ENCODE measurements at regions not wholly inside any gene's neighbourhood (a gene's known extent, or its start where the extent isn't known, plus 50 kb on each side); places are given as distances from the start of the nearest gene placed in this dataset.
"Not testable (repeated sequence)": the region's sequence is repeated elsewhere in the genome, so short reads cannot be mapped to it uniquely, and the experiment has no call there.

DNA sequence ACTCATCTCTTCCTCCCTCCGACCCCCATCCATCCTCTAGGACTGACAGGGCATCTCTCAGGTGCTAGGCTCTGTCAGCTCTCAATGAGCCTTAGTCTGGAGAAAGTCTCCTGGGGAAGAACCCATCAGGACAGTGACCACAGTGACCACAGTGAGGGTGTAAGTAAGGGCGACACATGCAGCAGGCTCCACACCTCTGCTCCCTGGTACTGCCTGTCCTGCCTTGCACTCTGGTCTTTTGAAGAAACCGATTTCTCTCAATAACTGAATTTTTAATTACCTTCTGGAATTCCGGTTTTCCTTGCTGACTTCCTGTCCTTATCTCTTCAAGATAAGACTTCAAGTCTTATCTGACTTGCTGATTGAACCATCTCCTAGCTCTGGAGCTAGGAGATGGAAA is 190.2 kb downstream of the ACTR3B start:
- Histone ChIP-seq H3K27ac (ENCODE audit: low read depth, low read length) (no peak overlapping the region), H3K4me1 (ENCODE audit: control insufficient read depth, insufficient read depth, low read length) (no peaks in the 10 kb centered on the region), H3K4me3 (ENCODE audit: low read depth, low read length) (no peak overlapping the region), H3K36me3 (ENCODE audit: control insufficient read depth, insufficient read depth, low read length) (no peaks in the 10 kb centered on the region), H3K27me3 (ENCODE audit: control insufficient read depth, insufficient read depth, low read length) (no peaks in the 10 kb centered on the region), H3K9me3 (ENCODE audit: control insufficient read depth, insufficient read depth, low read depth, low read length) (peaks cover 6% of the 10 kb centered on the region; the same call in 1 of the 2 replicates), H3K9ac (ENCODE audit: low read length) (no peak overlapping the region)

DNA sequence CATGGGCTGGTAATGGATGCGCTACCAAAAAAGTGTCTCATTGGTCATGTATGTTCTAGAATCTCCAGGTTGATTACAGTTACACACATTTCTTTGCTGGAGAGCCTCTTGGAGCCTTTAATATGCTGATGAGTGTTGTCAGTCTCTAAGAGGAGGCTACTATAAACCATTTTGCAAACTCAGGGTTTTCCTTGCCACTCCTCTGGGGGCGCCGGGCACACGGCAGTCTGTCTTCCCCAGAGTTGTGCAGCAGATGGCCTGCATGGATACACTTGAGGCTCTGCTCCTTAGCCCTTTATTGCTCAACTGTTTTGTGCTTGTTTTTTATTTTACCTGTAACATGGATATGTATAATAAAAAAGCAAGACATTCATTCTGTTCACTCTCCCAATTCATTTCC is 196.5 kb downstream of the ACTR3B start:
- no peaks in the 10 kb centered on the region for H3K36me3 ChIP-seq (ENCODE audit: control insufficient read depth, insufficient read depth, low read length)
- H3K9me3 ChIP-seq (ENCODE audit: control insufficient read depth, insufficient read depth, low read depth, low read length) = peaks cover 10% of the 10 kb centered on the region
- H3K9ac ChIP-seq (ENCODE audit: low read length) = no peak overlapping the region
- no peak overlapping the region for H3K4me3 ChIP-seq (ENCODE audit: low read depth, low read length)
- no peaks in the 10 kb centered on the region for H3K27me3 ChIP-seq (ENCODE audit: control insufficient read depth, insufficient read depth, low read length)
- H3K27ac ChIP-seq (ENCODE audit: low read depth, low read length) = no peak overlapping the region
- no peaks in the 10 kb centered on the region; the same call in 1 of the 2 replicates for H3K4me1 ChIP-seq (ENCODE audit: control insufficient read depth, insufficient read depth, low read length)

DNA sequence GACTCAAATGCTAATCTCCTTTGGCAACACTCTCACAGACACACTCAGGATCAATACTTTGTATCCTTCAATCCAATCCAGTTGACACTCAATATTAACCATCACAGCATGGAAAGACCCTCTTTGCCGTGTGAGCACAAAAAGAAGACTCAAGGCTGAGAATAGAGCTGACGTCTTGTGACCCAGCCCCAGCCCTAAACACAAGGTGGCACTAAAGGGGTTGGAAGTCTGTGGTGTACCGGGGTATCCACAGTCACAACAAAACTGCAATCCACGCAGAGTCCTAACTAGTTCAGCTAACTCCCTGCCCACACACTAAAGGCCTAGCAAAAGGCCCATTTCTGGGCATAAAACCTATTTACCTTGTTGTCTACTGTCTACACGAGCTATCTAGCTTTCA is 200.1 kb downstream of the ACTR3B start:
- no peak overlapping the region for H3K4me3 ChIP-seq (ENCODE audit: low read depth, low read length)
- no peak overlapping the region for H3K27ac ChIP-seq (ENCODE audit: low read depth, low read length)
- H3K9me3 ChIP-seq (ENCODE audit: control insufficient read depth, insufficient read depth, low read depth, low read length) = peaks cover 18% of the 10 kb centered on the region; the same call in 1 of the 2 replicates
- no peak overlapping the region for H3K9ac ChIP-seq (ENCODE audit: low read length)
- H3K27me3 ChIP-seq (ENCODE audit: control insufficient read depth, insufficient read depth, low read length) = no peaks in the 10 kb centered on the region
- H3K4me1 ChIP-seq (ENCODE audit: control insufficient read depth, insufficient read depth, low read length) = no peaks in the 10 kb centered on the region; the same call in 1 of the 2 replicates
- no peaks in the 10 kb centered on the region for H3K36me3 ChIP-seq (ENCODE audit: control insufficient read depth, insufficient read depth, low read length)

DNA sequence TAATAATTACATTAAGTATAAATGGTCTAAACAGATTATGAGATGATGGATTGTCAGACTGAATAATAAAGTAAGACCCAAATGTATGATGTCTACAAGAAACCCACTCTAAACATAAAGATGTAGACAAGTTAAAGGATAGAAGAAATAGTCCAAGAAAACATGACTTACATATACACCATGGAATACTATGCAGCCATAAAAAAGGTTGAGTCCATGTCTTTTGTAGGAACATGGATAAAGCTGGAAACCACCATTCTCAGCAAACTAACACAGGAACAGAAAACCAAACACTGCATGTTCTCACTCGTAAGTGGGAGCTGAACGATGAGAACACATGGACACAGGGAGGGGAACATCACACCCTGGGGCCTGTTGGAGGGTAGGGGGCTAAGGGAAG is 202.2 kb downstream of the ACTR3B start:
- not testable (repeated sequence) for H3K4me3 ChIP-seq (ENCODE audit: low read depth, low read length); H3K9ac ChIP-seq (ENCODE audit: low read length); H3K4me1 ChIP-seq (ENCODE audit: control insufficient read depth, insufficient read depth, low read length); H3K27ac ChIP-seq (ENCODE audit: low read depth, low read length); H3K36me3 ChIP-seq (ENCODE audit: control insufficient read depth, insufficient read depth, low read length); H3K27me3 ChIP-seq (ENCODE audit: control insufficient read depth, insufficient read depth, low read length)
- peaks cover 19% of the 10 kb centered on the region; the same call in 1 of the 2 replicates for H3K9me3 ChIP-seq (ENCODE audit: control insufficient read depth, insufficient read depth, low read depth, low read length)

DNA sequence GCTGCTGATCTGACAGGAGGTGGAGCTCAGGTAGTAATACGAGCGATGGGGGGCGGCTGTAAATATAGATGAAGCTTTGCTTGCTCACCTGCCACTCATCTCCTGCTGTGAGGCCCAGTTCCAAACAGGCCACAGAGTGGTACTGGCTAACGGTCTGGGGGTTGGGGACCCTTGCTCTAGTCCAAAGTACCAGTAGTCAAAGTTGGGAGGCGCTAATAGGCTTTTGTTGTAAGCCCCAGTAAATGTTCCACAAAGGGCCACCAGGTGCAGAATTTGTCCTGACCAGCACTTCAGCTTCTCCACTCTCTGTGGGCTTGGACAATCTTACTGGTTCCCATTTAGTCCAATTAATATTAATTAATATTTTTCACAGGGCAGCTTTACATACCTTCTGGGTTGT is 206.6 kb downstream of the ACTR3B start:
- no peak overlapping the region for H3K9ac ChIP-seq (ENCODE audit: low read length)
- peaks cover 43% of the 10 kb centered on the region for H3K9me3 ChIP-seq (ENCODE audit: control insufficient read depth, insufficient read depth, low read depth, low read length)
- H3K36me3 ChIP-seq (ENCODE audit: control insufficient read depth, insufficient read depth, low read length) = peaks cover 4% of the 10 kb centered on the region; the same call in 1 of the 2 replicates
- H3K4me1 ChIP-seq (ENCODE audit: control insufficient read depth, insufficient read depth, low read length) = peaks cover 14% of the 10 kb centered on the region; the same call in 1 of the 2 replicates
- no peak overlapping the region for H3K4me3 ChIP-seq (ENCODE audit: low read depth, low read length)
- H3K27ac ChIP-seq (ENCODE audit: low read depth, low read length) = no peak overlapping the region
- H3K27me3 ChIP-seq (ENCODE audit: control insufficient read depth, insufficient read depth, low read length) = no peaks in the 10 kb centered on the region

DNA sequence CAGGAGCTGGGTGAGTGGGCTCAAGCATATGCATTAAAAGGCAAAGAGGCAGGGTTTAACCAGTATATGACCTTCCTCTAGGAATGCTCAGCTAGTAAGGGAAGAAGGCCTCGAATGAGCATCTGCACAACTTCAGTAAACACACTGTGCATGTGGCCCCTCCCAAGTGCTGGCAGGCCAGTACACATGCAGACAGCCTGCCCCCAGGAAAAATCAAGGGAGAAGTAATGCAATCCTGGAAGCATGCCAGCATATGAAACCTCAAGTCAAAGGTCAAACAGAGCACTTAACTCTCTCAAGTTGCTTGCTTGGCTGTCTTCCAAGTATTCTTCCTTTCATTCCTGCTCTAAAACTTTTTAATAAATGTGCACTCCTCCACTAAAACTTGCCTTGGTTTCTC is 208.4 kb downstream of the ACTR3B start:
- H3K27me3 ChIP-seq (ENCODE audit: control insufficient read depth, insufficient read depth, low read length) = no peaks in the 10 kb centered on the region
- no peak overlapping the region for H3K4me3 ChIP-seq (ENCODE audit: low read depth, low read length)
- H3K36me3 ChIP-seq (ENCODE audit: control insufficient read depth, insufficient read depth, low read length) = peaks cover 4% of the 10 kb centered on the region; the same call in 1 of the 2 replicates
- H3K9ac ChIP-seq (ENCODE audit: low read length) = no peak overlapping the region
- H3K4me1 ChIP-seq (ENCODE audit: control insufficient read depth, insufficient read depth, low read length) = peaks cover 14% of the 10 kb centered on the region; the same call in 1 of the 2 replicates
- peaks cover 53% of the 10 kb centered on the region for H3K9me3 ChIP-seq (ENCODE audit: control insufficient read depth, insufficient read depth, low read depth, low read length)
- no peak overlapping the region for H3K27ac ChIP-seq (ENCODE audit: low read depth, low read length)

DNA sequence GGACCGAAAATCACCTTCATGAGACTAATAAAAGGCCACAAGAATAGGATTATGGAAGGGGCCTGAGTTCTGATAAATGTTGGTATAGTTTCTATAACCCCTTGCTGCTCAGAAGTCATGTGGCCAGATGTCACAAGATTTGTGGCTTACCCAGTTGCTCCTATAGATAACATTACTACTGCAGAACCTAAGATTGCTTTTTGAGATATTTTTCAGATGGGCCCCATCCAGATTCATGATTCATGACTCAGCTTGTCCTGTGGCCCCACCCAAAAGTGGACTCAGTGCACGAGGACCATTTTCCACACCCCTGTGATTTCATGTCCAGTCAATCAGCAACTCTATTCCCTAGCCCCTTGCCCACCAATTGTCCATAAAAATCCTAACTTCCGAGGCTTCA is 209.0 kb downstream of the ACTR3B start:
- H3K27me3 ChIP-seq (ENCODE audit: control insufficient read depth, insufficient read depth, low read length) = no peaks in the 10 kb centered on the region
- H3K9ac ChIP-seq (ENCODE audit: low read length) = no peak overlapping the region
- no peak overlapping the region for H3K4me3 ChIP-seq (ENCODE audit: low read depth, low read length)
- peaks cover 4% of the 10 kb centered on the region; the same call in 1 of the 2 replicates for H3K36me3 ChIP-seq (ENCODE audit: control insufficient read depth, insufficient read depth, low read length)
- H3K27ac ChIP-seq (ENCODE audit: low read depth, low read length) = peak overlapping the region; percentile 77
- peaks cover 56% of the 10 kb centered on the region for H3K9me3 ChIP-seq (ENCODE audit: control insufficient read depth, insufficient read depth, low read depth, low read length)
- peaks cover 14% of the 10 kb centered on the region; the same call in 1 of the 2 replicates for H3K4me1 ChIP-seq (ENCODE audit: control insufficient read depth, insufficient read depth, low read length)

DNA sequence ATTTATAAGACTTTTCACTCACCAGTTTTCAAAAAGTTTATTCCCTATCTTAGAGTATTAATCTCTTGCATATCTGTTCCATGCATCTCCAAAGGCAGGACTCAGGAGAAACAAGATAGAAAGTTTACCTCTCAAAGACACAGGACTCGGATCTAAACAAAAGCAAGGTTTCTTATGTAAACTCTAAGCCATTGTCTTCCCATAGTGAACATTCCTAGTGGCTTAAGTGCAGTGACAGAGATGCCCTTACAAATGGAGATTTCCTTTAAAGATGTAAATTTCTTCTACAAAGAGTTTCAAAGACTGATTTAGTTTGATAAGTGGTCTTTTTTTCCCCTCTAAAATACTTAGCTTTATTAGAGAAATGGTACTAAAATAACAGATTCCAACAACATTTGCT is 209.8 kb downstream of the ACTR3B start:
- H3K9ac ChIP-seq (ENCODE audit: low read length) = no peak overlapping the region
- H3K27ac ChIP-seq (ENCODE audit: low read depth, low read length) = peak overlapping the region; percentile 77
- peaks cover 14% of the 10 kb centered on the region; the same call in 1 of the 2 replicates for H3K4me1 ChIP-seq (ENCODE audit: control insufficient read depth, insufficient read depth, low read length)
- H3K9me3 ChIP-seq (ENCODE audit: control insufficient read depth, insufficient read depth, low read depth, low read length) = peaks cover 61% of the 10 kb centered on the region
- peaks cover 4% of the 10 kb centered on the region; the same call in 1 of the 2 replicates for H3K36me3 ChIP-seq (ENCODE audit: control insufficient read depth, insufficient read depth, low read length)
- no peaks in the 10 kb centered on the region for H3K27me3 ChIP-seq (ENCODE audit: control insufficient read depth, insufficient read depth, low read length)
- H3K4me3 ChIP-seq (ENCODE audit: low read depth, low read length) = no peak overlapping the region; the same call in 1 of the 2 replicates

DNA sequence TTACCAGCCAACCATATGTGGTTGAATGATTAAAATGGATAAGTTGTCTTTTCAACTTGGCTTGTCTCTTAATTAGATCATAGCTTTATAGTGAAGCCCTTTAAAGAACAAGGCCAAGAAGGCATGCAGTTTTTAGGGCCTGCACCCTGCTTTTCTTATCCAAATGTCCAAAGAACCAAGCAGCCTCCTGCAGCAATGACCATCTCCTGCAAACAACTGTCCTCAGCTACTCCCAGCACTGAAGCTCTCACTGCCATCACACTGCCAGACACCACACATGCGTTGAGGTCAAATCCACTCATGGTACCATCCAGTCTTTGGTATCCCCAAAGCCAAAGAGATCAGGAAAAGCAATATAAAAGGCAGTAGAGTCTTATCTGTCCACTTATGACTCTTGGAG is 210.3 kb downstream of the ACTR3B start:
- Histone ChIP-seq H3K4me3 (ENCODE audit: low read depth, low read length) (peak overlapping the region; percentile 0; the same call in 1 of the 2 replicates), H3K27me3 (ENCODE audit: control insufficient read depth, insufficient read depth, low read length) (no peaks in the 10 kb centered on the region)

DNA sequence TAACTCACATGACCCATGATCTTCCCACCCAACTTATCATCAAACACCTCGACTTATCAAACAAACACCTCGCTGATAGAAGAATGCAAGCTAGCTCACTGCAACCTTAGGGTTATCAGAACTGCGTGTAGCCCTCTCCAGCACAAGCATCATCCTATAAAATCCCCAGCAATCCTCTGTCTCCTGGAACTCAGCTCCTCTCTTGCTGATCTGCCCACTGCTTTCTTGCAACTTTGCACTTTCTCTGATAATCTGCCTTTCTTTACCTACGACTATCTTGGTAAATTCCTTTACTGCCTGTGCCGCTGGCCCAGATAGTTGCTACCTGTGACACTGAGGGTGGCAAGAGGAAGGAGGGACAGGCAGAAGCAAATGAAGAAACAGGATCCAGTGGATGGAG is 210.9 kb downstream of the ACTR3B start:
- peaks cover 14% of the 10 kb centered on the region; the same call in 1 of the 2 replicates for H3K4me1 ChIP-seq (ENCODE audit: control insufficient read depth, insufficient read depth, low read length)
- peaks cover 4% of the 10 kb centered on the region; the same call in 1 of the 2 replicates for H3K36me3 ChIP-seq (ENCODE audit: control insufficient read depth, insufficient read depth, low read length)
- peaks cover 58% of the 10 kb centered on the region for H3K9me3 ChIP-seq (ENCODE audit: control insufficient read depth, insufficient read depth, low read depth, low read length)
- no peak overlapping the region for H3K9ac ChIP-seq (ENCODE audit: low read length)
- H3K4me3 ChIP-seq (ENCODE audit: low read depth, low read length) = 0 out of 2 replicates have a peak overlapping the region, but pooled peaks have one; percentile 0
- peak overlapping the region; percentile 68 for H3K27ac ChIP-seq (ENCODE audit: low read depth, low read length)
- no peaks in the 10 kb centered on the region for H3K27me3 ChIP-seq (ENCODE audit: control insufficient read depth, insufficient read depth, low read length)

More for the DNA sequence above, 210.3 kb downstream of the ACTR3B start:
- H3K9me3 ChIP-seq (ENCODE audit: control insufficient read depth, insufficient read depth, low read depth, low read length) = peaks cover 58% of the 10 kb centered on the region
- peak overlapping the region; percentile 28 for H3K9ac ChIP-seq (ENCODE audit: low read length)
- H3K27ac ChIP-seq (ENCODE audit: low read depth, low read length) = peak overlapping the region; percentile 68
- peaks cover 4% of the 10 kb centered on the region; the same call in 1 of the 2 replicates for H3K36me3 ChIP-seq (ENCODE audit: control insufficient read depth, insufficient read depth, low read length)
- peaks cover 14% of the 10 kb centered on the region; the same call in 1 of the 2 replicates for H3K4me1 ChIP-seq (ENCODE audit: control insufficient read depth, insufficient read depth, low read length)

DNA sequence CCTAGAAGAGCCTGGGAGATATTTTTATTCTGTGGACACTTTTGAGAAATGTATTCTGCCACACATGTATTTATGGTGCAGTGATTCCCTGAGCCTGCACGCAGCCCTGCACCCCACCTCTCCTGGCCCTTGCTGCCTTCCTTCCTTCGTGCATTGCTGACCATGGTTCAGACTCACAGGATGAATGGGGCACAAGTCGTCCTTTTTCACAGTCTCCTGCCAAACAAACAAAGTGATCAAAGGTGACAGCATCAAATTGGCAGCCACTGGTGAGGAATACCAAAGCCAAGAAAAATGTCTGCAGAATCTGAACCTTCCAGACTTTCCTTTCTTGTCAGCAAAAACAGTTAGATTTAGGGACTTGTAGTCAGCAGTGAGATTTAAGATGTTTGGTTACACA is 215.0 kb downstream of the ACTR3B start:
- H3K27me3 ChIP-seq (ENCODE audit: control insufficient read depth, insufficient read depth, low read length) = no peaks in the 10 kb centered on the region

More for the DNA sequence above, 215.0 kb downstream of the ACTR3B start:
- no peak overlapping the region for H3K27ac ChIP-seq (ENCODE audit: low read depth, low read length)
- H3K9ac ChIP-seq (ENCODE audit: low read length) = no peak overlapping the region
- peaks cover 4% of the 10 kb centered on the region; the same call in 1 of the 2 replicates for H3K36me3 ChIP-seq (ENCODE audit: control insufficient read depth, insufficient read depth, low read length)
- peaks cover 5% of the 10 kb centered on the region; the same call in 1 of the 2 replicates for H3K4me1 ChIP-seq (ENCODE audit: control insufficient read depth, insufficient read depth, low read length)
- peaks cover 47% of the 10 kb centered on the region for H3K9me3 ChIP-seq (ENCODE audit: control insufficient read depth, insufficient read depth, low read depth, low read length)
- H3K4me3 ChIP-seq (ENCODE audit: low read depth, low read length) = no peak overlapping the region

All from HUES6 (cell line).